GM19452 (cell line): ENCODE measurements at regions not wholly inside any gene's neighbourhood (a gene's known extent, or its start where the extent isn't known, plus 50 kb on each side); places are given as distances from the start of the nearest gene placed in this dataset.
"Not testable (repeated sequence)": the region's sequence is repeated elsewhere in the genome, so short reads cannot be mapped to it uniquely, and the experiment has no call there.

Experiments used
- ATAC-seq: cut with Tn5 transposase; IDR thresholded peaks from one replicate; pipeline ENCODE4 v1.9.1; 2021; ENCODE audit not compliant: unreplicated experiment

GRCh38 chr2:2788076-2788475 lies 457.0 kb upstream of the MYT1L start:
- no peak for ATAC-seq

DNA sequence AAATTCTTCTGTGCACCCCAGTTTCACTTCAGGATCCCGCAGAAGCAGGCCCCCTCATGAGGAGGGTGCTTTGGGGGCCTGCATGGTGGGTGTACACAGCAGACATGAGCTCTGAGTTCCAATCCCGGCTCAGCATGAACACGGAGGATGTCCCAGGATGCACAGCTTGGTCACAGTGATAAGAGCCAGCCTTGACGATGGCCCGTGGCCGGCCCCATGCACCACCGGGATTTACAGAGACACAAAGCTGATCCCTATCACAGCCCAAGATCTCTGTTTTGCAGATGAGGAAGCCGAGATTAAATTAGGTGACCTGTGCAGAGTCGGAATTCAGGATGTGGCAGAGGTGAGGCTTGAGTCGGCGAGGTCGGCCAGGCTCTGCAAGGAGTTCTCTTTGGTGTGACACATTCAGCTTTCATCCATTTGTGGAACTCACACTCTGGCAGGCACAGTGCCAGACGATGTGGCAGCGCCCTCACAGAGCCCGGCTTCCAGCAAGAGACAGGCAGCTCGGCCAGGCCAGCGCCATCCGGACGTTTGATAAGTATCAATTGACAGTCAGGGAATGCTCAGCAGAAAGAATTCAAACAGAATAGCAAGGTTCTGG lies 456.3 kb upstream of the MYT1L start:
- ATAC-seq: no peak

DNA sequence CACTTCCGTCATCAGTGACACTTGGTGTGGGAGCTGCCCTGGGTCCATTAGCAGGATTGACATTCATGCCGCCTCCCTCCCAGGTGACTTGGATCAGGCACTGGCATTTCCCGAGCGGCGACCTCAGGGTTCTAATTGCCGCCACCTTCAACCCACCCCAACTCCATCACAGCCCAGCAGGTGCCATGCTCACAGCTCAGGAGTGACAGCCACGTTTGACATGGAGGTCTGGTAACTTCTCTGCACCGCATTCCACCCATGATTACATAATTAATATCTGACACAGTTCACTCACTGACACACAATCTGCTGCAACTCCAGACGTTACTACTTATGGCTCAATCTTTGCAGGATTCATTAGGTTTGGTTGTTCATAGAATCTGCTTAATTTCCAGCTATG lies 450.9 kb upstream of the MYT1L start:
- no peak for ATAC-seq

- no peak for ATAC-seq
Observed at GRCh38 chr2:2779727-2780126, 448.7 kb upstream of the MYT1L start.

DNA sequence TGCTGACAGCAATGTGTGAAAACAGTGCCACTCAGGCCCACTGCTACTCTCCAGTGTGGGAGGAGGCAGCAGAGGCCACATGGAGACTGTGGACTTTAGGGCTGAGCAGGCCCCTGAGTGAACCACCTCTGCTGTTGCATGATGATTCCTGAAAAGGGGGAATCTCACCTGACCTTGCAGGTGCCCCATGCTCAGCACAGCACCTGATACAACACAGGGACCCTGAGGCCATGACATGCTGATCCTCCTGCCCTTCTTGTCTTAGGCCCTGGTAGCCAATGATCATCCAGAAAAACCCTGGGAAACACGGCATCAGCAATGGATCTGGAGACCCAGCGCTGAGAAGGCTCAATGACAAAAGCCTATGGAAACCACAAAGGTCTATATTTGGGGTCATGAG lies 446.8 kb upstream of the MYT1L start:
- ATAC-seq: no peak

DNA sequence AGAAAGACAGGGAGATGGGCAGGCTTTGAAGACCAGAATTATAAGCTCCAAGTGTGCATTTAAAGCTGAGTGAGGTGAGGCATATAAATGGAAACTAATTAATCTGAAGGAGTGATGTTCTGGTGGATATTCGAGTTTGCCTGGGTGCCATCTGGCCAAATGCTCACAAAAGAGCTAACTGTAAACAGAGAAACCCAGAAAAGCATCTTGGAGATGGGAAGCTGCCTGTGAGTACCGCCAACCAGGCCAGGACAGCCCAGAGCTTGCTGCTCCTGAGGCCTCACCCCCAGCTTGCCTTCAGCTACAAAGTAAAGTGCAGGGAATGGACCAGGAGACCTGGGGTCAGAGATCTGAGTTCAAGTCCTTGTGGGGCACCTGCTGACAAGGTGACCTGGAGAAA lies 446.1 kb upstream of the MYT1L start:
- no peak for ATAC-seq

DNA sequence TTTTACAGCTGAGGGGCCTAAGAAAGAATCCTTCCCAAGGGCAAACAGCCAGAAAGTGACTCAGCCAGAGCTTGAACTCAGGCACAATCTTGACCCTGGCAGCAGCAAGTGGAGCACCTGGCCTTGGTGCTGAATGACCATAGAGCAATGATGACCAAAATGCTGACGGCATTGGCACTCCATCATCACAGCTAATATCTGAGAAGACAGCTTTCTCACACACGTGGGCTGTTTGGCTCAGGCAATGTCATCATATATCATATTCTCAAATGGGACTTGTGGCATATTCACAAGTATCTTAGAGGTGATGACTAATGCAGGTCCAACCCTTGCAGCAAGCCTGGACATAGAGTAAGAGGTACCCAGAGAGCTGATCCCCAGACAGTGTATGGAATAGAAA lies 443.9 kb upstream of the MYT1L start:
- no peak for ATAC-seq

DNA sequence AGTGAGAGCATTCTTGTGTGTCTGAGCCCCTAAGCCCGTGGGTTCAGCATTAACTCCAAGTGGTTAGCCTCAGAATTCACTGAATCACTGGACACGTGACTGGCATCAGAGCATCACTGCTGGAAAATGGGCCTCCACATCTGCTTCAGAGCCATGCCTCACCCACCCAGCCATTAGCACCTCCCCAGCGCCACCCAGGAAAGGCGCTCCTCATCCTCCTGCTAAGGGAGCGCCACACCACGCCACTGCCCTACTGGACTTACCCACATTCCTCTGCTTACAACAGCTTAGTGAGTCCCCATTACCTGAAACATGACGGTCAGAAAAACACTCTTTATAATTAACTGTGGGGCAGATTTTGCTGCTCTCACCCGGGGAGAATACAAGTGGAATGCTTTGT lies 442.6 kb upstream of the MYT1L start:
- ATAC-seq: no peak

DNA sequence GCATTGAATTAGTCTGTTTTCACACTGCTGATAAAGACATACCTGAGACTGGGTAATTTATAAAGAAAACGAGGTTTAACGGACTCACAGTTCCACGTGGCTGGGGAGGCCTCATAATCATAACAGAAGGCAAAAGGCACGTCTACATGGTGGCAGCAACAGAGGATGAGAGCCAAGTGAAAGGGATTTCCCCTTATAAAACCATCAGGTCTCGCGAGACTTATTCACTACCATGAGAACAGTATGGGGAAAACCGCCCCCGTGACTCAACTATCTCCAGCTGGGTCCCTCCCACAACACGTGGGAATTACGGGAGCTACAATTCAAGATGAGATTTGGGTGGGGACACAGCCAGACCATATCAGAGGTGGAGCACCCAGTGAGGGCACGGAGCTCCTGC lies 442.0 kb upstream of the MYT1L start:
- not testable (repeated sequence) for ATAC-seq

DNA sequence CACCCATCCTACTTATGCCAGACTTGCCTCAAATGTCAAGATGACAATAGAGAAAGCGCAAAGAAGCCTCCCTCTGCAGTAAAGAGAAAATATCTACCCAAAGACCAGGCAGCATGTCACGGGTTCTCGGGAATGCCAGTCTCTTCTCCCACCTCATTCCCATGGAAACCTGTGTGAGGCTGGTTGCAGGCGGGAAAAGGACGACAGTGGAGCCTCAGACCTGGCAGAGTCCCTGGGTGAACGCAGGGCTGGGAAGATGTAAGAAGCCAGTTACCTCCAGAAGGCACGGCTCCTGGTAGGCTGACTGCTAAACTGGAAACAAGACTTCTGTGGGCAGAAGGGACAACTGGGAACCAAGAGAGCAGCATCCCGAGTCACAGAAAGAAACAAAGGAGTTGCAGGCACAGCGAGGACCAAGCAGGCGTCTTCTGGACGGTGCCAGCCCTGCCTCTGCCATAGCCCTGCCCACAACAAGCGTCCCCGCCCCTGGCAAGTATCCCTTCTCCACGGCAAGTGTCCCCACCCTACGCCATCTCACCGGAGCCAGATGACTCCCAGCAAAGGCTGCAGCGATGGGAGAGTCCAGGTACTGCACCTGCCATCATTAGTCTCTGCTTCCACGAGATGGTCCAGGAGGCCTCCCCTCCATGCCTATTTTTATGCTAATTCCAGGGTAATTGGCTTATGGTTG lies 440.8 kb upstream of the MYT1L start:
- no peak for ATAC-seq

GRCh38 chr2:2769481-2770431 lies 438.7 kb upstream of the MYT1L start:
- no peak for ATAC-seq

GRCh38 chr2:2768476-2768875 lies 437.4 kb upstream of the MYT1L start:
- no peak for ATAC-seq

DNA sequence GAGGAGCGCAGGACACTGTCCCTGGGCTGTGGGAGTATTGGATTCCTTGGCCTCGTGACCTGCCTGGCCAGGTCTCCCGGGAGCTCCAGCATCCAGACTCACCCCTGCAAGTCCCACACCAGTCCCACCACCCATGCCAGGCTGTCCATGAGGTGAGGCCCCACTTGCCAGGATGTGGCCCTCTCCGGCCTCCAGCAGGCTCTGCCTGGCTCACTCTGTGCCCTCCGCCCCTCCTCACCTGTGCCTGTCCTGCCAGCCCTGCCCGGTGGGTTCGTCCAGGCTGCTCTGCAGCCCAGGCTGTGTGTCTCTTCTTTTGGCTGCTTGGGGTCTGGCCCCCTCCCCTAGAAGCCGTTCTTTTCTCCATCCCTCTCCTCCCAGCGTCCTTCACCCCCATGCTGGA lies 436.8 kb upstream of the MYT1L start:
- ATAC-seq: no peak

- ATAC-seq: no peak
Observed at GRCh38 chr2:2765839-2766495, 434.9 kb upstream of the MYT1L start.

DNA sequence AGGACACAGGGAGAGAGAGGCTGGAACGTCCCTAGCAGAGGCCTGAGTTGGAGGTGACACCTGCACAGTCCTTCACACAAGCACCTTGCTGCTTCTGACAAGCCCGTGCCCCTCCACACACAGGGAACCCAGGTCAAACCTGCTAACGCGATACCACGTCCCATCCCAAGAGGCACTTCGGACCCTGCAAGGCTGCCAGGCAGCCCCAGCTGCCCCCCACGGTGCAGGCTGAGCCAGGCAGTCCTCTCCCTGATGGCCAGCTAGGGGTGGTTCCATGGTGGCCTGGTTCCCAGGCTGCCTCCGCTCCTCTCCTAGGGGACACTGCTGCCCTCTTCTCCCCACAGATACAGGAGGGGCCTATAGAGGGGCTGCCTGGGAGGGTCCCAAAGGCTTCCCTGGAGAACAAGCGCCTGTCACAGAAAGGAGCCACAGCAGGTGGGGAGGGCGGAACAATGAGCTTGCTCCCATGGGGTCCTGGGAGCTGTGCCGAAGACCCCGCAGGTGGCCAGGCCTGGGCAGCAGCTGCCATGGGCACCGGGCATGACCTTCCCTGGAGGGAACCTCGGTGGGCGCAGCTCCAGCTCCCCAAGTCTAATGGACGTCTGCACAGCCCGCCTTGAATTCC lies 434.2 kb upstream of the MYT1L start:
- no peak for ATAC-seq

DNA sequence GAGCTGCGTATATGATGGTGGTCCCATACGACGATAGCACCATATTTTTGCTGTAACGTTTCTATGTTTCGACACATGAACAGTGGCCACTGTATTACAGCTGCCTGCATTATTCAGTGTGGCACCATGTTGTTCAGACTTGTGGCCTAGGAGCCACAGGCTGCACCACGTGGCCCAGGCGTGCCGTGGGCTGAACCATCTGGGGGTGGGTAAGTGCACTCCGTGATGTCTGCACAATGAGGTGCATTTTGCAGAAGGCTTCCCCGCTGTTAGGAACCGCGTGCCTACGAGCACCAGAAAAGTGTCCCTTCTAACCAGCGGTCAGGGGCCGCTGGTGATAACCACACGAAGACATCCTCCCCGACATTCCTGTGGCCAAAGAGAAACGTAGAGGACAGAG lies 433.7 kb upstream of the MYT1L start:
- no peak for ATAC-seq

DNA sequence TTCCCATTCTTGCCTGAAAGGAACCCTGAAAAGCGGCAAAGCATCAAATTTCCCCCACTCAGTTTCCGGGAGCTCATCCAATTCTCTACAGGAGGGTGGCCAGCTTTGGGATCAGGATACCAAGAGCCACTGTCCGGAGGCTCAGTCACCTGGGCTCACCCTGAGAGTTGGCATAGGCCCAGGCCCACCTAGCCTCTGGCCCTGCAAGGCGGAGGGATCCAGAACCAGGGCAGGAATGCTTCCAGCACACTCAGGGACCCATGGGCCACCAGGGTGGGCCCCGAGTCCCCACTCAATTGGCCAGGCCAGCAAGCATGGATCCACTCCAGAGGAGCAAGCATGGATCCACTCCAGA lies 432.9 kb upstream of the MYT1L start:
- ATAC-seq: no peak

GRCh38 chr2:2763351-2764000 lies 432.4 kb upstream of the MYT1L start:
- ATAC-seq: no peak

DNA sequence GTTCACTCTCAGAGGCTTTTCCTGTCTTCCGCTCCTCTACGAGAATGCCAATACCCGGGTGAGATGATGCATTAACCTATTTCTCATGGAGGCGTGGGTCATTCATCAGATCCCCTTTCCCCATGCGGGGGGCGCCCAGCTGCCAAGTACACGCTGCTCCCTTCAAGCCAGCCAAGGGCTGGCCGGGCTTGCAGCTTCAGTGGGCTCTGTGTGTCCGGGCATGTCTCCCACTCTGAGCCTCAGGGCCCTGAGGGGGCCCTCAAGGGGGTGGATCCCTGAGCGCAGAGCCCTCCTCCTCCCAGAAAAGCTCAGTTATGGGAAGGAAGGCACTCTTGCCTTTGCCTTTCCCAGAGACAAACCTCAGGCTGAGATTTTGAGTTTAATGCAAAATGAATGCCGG lies 431.8 kb upstream of the MYT1L start:
- no peak for ATAC-seq

GRCh38 chr2:2762166-2762908 lies 431.3 kb upstream of the MYT1L start:
- no peak for ATAC-seq
